HG03095 (cell line): ENCODE measurements at regions not wholly inside any gene's neighbourhood (a gene's known extent, or its start where the extent isn't known, plus 50 kb on each side); places are given as distances from the start of the nearest gene placed in this dataset.

Source experiments
- ATAC-seq: cut with Tn5 transposase; IDR thresholded peaks from one replicate; pipeline ENCODE4 v1.9.1; 2021; ENCODE audit warnings: moderate library complexity; ENCODE audit not compliant: unreplicated experiment

DNA sequence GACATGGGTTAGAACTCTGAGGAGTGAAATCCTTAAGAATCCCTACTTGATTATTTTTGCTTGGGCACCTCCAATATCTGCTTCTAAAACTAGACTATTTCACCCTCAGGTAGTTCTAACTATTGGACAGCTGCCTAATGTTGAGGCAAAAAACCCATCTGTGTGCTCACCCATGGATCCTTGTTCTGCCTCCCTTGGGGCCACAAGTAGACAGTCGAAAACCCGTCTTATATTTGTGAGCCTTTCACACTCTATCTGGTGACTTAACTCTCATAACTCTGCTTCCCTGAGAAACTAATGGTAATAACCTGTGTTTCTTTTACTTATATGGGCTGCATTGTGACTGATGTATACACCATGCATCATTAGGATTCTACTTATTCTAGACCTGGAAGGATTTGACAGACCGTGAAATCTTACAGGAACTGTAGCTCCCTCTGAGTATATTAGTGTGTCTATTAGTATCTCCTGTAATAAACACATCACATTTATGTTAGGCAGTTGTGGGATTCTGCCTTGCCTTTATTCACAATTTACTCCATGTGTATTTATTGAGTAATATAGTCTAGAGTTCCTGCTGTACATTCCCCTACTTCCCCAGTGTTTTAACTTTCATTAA lies 94.6 kb upstream of the SGCD start:
- ATAC-seq = peak; percentile 61

DNA sequence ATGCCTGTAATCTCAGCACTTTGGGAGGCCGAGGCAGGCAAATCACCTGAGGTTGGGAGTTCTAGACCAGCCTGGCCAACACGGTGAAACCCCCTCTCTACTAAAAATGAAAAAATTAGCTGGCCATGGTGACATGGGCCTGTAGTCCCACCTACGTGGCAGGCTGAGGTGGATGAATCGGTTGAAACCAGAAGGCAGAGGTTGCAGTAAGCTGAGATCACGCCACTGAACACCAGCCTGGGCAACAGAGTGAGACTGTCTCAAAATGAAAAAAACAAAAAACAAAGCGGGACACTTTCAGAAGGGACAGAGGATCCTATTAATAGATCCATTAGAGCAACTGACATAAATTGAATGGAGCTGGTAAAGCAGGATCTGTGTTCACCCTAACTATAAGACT lies 89.6 kb upstream of the SGCD start:
- ATAC-seq = peak; percentile 63

DNA sequence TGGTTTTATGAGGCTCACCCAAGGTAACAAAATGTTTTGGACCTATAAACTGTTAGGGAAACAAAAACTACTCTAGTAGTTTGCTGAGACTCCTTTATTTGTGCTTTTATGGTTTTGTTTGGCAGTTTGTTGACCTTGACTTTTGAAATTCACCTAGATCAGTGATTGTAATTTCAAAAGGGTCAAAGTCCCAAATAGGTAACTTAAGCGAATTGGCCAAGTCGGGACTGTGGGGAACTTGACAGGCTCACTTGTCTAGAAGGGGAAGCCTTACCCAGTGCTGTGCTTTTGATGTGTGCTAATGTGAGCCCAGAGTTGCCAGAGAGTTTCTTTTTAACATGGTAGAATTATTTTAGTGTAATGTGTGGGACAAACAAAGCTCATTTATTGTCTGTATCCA lies 87.2 kb upstream of the SGCD start:
- ATAC-seq = no peak

DNA sequence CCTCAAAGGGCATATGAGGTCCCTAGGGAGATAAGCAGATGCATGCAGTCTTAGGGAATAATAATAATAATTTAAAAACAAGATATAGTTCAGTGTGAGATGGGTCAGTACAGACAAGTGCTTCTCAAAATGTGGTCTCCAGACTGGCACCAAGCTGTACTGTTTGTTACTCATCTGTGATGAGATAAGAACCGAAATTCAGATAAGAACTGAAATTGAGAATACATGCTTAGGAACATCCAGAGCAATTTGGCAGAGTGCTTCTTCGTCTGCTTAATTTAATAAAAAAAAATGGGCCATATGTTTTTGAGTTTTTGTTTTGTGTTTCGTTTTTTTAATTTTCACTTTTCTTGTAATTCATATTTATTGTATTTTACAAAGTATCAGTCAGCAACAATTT lies 86.5 kb upstream of the SGCD start:
- no peak for ATAC-seq

DNA sequence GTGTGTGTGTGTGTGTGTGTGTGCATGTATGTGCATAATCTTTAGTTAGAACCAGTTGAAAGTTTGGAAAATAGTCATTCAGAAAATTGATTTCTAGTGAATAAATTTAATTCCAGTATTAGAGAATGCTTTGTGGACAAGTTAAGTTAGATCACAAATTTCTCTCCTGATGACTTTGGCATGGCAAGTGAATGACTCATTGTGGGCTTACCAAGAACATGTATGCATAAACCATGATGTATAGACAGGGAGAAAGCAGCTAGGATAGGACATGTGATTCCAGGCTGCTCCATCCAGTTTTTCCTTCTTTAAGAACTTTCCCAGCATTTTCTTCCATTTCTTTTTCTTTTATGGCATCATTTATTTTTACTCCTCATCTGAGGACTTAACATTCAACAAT lies 85.7 kb upstream of the SGCD start:
- ATAC-seq = no peak

DNA sequence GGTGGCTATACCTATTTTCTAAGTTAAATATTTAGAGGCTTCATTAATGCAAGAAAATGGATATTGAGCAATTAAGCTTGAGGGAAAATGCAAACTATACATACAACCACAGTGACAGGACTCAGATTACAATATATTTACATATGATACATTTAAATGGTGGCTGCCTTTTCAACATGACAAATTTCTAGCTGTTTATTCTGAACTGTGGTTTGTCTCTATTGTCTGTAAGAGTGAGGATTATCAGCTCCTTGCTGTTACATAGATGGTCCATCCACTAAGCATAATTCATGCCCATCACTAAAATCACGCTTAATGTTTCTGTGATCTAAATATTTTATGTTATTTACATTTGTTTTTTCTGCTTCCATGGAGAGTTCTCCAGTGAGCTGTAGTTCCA lies 81.1 kb upstream of the SGCD start:
- no peak for ATAC-seq

DNA sequence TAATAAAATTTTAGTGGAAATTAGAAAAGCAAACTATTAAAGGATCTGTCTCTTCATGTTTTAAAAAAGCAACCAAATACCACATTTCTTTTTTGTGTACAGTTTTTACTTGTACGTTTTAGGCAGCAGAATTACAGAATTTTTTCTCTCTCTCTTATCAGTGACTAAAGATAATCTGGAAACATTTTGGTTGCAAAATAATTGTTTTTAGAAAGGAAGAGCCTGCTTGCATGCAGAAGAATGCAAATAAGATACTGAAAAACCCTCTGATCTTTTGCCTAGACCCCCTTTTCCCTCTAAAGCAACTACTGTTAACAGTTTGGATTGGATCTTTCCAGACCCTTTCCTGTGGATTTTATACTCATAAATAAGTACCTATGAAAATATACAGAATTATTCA lies 75.9 kb upstream of the SGCD start:
- ATAC-seq = no peak

DNA sequence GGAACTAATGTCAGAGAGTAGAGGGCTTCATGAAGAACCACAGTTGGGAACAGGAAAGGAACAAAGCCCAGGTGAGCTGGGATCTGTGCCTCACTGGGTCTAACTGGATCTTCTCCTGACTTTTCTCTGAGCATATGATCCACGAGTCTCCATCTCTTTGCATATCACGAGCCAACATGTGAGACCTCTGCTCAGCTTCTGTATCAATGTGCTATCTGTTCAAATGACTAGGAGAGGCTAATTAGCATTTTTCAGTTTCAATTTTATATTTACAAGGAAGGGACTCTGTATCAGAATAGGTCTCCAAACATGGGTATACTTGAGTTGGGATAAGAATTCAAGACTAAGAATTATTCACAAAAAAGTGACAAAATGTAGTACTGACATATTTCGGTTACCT lies 73.8 kb upstream of the SGCD start:
- ATAC-seq = no peak

DNA sequence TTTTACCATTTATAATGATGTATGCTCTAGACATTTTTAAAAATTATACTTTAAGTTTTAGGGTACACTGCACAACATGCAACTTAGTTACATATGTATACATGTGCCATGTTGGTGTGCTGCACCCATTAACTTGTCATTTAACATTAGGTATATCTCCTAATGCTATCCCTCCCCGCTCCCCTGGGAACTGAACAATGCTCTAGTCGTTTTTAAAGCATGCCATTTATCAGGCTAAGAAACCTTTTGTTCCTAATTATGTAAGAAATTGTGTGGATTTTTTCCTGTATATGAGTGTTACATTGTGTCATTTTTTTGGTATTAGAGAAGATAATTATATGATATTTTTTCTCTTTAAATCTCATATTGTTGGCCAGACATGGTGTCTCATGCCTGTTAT lies 72.8 kb upstream of the SGCD start:
- ATAC-seq = no peak

DNA sequence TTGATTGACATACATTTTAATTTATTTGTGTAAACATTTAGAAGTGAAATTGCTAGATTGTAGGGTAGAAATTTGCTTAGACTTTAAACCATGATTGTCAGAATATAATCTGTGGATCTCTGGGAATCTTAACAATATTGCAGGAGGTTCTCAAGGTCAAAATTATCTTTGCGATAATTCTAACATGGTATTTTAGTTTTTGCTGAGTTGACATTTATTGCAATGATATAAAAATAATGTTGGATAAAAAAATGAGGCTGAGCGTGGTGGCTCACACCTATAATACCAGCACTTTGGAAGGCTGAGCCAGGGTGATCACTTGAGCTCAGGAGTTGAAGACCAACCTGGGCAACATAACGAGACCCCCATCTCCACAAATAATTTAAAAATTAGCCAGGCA lies 70.3 kb upstream of the SGCD start:
- no peak for ATAC-seq

DNA sequence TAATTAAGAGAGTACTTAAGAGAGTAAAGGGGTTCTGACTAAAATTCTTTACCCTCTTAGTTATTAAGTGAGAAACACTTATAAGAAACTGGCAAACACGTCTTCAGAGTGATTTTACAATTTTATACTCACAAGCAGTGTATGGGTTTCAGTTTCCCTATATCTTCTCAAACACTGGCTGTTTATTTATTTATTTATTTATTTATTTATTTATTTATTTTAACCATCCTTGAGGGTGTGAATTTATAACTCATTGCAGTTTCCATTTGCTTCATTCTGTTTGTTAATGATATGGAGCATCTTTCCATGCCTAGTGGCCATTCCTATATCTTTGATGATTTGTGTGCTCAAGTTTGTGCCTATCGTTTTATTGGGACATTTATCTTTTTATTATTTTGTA lies 68.0 kb upstream of the SGCD start:
- no peak for ATAC-seq

DNA sequence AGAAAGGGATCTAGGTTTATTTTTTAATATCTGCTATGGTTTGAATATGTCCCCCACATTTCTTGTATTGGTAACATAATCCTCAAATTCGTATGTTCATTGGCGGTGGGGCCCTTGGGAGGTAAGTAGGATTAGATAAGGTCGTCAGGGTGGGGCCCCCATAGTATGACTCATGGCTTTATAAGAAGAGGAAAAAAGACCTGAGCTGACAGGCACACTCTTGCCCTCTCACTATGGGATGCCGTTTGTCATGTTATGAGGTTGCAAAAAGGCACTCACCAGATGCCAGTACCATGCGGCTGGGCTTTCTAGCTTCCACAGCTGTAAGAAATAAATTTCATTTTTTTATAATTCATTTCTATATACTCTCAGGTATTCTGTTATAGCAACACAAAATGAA lies 67.3 kb upstream of the SGCD start:
- no peak for ATAC-seq

DNA sequence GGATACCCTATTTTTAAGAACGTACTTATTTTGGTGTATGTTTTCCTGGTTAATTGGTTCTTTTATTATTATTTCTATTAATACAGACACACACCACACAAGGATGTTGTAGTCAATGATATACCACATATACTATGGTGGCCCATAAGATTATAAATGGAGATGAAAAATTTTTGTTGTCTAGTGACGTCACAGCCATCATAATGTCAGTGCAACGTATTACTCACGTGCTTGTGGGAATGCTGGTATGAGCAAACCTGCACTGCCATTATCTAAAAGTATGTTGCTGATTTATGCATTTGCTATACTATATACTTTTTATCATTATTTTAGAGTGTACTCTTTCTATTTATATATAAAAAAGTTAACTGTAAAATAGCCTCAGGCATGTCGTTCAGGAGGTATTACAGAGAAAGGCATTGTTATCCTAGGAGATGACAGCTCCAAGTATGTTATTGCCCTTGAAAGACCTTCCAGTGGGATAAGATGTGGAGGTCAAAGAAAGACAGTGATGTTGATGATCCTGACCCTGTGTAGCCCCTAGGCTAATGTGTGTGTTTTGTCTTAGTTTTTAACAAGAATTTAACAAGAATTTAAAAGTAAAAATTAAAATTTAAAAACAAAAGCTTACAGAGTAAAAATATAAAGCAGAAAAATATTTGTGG lies 65.6 kb upstream of the SGCD start:
- ATAC-seq = no peak

DNA sequence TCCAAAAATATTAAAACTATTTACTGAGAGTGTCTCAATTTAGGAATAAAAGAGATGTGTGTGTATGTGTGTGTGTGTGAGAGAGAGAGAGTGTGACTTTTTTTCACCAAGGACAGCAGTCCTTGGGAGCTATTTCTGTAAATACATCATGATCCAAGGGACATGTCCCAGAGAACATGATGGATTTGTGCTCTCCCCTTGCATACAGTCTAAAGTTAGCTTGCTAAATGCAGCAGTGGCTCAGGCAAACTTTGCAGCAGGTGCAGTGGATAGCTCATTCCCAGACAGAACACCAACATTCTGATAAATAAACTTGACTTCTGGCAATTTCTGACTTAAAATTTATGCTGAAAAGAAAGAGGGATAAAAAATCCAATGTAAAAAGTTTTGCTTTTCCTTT lies 55.4 kb upstream of the SGCD start:
- no peak for ATAC-seq

DNA sequence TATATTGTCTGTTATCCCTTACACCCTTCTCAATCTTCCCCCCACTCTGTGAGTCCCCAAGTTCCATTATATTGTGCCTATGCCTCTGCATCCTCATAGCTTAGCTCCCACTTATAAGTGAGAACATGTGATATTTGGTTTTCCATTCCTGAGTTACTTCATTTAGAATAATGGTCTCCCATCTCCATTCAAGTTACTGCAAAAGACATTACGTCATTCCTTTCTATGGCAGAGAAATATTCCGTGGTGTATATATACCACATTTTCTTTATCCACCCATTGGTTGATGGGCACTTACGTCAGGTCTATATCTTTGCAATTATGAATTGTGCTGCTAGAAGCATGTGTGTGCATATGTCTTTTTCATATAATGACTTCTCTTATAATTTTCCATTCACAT lies 54.8 kb upstream of the SGCD start:
- ATAC-seq = no peak

DNA sequence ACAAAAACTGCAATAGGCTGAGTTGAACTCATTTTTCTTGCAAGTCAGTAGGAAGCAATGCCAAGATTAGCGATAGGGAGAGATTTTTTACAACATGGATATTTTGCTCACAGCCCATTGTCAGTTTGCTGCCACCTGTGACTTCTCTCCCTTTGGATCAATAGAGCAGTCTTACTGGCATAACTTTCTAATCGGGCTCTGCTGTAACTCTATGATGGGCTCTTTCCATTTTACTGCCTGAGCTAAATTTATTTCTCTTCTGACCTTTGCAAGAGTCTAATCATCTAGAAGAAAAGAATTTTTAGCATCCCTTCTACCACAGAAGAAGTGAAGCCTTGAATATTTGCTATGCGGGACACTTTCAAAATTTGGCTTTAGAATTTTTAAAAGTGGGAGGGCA lies 53.6 kb upstream of the SGCD start:
- no peak for ATAC-seq

DNA sequence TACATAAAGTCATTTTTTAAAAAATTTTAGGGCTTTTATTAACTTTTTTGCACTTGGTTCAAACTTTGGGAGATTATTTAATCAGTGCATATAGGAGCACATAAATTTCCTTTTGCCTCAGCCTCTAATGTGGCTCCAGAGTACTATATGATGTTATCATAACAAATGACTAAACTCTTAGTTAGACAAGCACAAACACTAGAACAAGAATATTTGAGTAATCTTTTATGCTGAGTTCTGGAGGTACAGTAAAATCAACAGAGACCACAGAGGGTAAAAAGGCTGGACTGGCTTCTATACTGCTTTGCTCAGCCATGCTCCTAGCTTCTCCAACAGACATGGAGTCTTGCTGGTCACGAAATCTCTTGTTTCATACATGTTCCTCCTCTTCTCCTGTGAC lies 52.5 kb upstream of the SGCD start:
- no peak for ATAC-seq
